ENCODE measurements at regions not wholly inside any gene's neighbourhood (a gene's known extent, or its start where the extent isn't known, plus 50 kb on each side); places are given as distances from the start of the nearest gene placed in this dataset.

DNA sequence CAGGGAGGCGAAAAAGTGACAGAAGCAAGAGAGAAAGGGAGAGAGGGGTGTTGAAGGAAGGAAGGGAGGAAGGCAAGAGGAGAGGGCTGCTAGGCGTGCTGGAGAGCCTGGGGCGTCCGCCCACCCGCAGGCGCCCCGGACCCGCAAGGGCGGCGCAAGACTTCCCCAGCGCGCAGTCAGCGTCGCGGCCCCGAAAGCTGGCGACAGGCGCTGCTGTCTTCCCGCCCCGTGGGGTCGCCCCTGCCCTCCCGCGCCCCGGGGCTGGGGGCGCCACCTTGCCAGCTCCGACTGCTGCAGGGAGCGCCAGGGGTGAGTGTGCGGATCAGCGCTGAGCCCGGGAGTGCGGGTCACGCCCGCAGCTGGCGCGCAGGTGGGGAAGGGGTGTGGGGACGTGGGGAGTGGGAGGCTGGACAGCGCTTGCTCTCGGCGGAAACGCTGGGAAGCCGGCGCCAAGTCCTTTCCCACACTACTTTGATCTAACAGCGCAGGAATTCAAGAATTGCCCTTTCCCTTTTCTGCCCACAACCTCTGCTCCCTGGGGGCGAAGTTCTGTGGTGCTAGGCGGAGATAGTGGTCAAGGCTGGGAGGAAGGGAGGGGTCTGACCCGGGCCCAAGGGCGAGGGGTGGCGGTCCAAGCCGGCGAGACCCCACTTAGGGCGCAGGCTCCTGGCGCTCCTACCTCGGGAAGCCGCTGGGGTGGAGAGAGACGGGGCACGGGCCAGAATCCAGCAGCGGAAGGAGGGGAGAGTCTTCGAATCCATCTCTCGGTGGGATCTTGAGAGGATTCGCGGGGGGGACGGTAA is 266.1 kb downstream of the CGGBP1 start, which contains the start of gene HTR1F:
Gene HTR1F (plus strand): TSS at position 173 of the 803 bp plus-strand sequence.
- Histone ChIP-seq H3K9ac (ENCODE audit: insufficient read depth, low read depth, low read length) (no peak within 1 kb of the TSS), H3K4me1 (ENCODE audit: insufficient read depth, low read length) (0 out of 2 replicates have a peak, but pooled peaks cover 13% of the 10 kb centered on the region), H4K20me1 (ENCODE audit: insufficient read depth, low read length) (no peaks in the 10 kb centered on the region), H3K4me3 (replicated peaks in 1 of 3; ENCODE audit: insufficient read depth in 1 of 3, low read depth in 2 of 3, low read length in 3 of 3) (peak within 1 kb of the TSS; percentile 16 to 54 (median 20); a peak in 3 of 6 replicates), H3K36me3 (replicated peaks in 1 of 2; ENCODE audit: control insufficient read depth in 1 of 2, insufficient read depth in 2 of 2, low read length in 2 of 2) (no peaks in the 10 kb centered on the region), H2AFZ (ENCODE audit: low read length) (no peak within 1 kb of the TSS), H3K27me3 (ENCODE audit: control insufficient read depth in 1 of 2, insufficient read depth in 2 of 2, low read length in 2 of 2) (peaks cover 2 to 28% of the 10 kb centered on the region in 2 experiments; a peak in 2 of 5 replicates), H3K27ac (ENCODE audit: extremely low read length, insufficient read depth, low read length) (no peak within 1 kb of the TSS), H3K4me2 (ENCODE audit: low read depth, low read length) (peak within 1 kb of the TSS; percentile 53), H3K79me2 (ENCODE audit: insufficient read depth, low read length) (no peaks in the 10 kb centered on the region), H3K9me3 (ENCODE audit: low read length) (no peaks in the 10 kb centered on the region)
- POLR2A ChIA-PET: no interaction called here
- ATAC-seq (peak; percentile 86), FAIRE-seq (no peak), DNase-seq (ENCODE audit: low spot score) (no peak)
- TF ChIP-seq, protein P1, sequence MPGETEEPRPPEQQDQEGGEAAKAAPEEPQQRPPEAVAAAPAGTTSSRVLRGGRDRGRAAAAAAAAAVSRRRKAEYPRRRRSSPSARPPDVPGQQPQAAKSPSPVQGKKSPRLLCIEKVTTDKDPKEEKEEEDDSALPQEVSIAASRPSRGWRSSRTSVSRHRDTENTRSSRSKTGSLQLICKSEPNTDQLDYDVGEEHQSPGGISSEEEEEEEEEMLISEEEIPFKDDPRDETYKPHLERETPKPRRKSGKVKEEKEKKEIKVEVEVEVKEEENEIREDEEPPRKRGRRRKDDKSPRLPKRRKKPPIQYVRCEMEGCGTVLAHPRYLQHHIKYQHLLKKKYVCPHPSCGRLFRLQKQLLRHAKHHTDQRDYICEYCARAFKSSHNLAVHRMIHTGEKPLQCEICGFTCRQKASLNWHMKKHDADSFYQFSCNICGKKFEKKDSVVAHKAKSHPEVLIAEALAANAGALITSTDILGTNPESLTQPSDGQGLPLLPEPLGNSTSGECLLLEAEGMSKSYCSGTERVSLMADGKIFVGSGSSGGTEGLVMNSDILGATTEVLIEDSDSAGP (CRISPR knock-in tag; IDR thresholded peaks at IDR 0.05; ENCODE audit: borderline replicate concordance): 0 out of 2 replicates have a peak, but pooled peaks have one; percentile 17
- TF ChIP-seq, protein P2, sequence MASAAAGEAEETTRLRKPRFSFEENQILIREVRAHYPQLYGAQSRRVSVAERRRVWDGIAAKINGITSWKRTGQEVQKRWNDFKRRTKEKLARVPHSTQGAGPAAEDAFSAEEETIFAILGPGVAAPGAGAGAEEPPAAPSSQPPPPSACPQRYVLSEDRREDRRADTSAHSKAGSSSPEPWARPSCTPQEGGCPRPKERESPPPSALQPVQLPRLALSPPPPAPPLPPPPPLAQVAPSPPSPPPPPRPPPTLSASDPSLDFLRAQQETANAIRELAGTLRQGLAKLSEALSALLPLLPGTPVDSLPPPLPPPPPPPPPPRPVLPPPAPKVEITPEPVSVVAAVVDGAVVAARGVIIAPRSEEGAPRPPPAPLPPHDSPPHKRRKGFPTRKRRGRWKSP (CRISPR knock-in tag; IDR thresholded peaks at IDR 0.05): peak; percentile 76; the same call in 1 of the 2 replicates
- TF ChIP-seq ZNF572 (CRISPR knock-in tag; IDR thresholded peaks at IDR 0.05): no peak
- TF ChIP-seq ZNF577 (CRISPR knock-in tag; IDR thresholded peaks at IDR 0.05; ENCODE audit: borderline replicate concordance, low read depth): no peak
- 0 out of 2 replicates have a peak, but pooled peaks have one; percentile 17 for TF ChIP-seq ZNF563 (CRISPR knock-in tag; IDR thresholded peaks at IDR 0.05)
- TF ChIP-seq GABPB1 (CRISPR knock-in tag; IDR thresholded peaks at IDR 0.05): 0 out of 2 replicates have a peak, but pooled peaks have one; percentile 30
- TF ChIP-seq, protein P3, sequence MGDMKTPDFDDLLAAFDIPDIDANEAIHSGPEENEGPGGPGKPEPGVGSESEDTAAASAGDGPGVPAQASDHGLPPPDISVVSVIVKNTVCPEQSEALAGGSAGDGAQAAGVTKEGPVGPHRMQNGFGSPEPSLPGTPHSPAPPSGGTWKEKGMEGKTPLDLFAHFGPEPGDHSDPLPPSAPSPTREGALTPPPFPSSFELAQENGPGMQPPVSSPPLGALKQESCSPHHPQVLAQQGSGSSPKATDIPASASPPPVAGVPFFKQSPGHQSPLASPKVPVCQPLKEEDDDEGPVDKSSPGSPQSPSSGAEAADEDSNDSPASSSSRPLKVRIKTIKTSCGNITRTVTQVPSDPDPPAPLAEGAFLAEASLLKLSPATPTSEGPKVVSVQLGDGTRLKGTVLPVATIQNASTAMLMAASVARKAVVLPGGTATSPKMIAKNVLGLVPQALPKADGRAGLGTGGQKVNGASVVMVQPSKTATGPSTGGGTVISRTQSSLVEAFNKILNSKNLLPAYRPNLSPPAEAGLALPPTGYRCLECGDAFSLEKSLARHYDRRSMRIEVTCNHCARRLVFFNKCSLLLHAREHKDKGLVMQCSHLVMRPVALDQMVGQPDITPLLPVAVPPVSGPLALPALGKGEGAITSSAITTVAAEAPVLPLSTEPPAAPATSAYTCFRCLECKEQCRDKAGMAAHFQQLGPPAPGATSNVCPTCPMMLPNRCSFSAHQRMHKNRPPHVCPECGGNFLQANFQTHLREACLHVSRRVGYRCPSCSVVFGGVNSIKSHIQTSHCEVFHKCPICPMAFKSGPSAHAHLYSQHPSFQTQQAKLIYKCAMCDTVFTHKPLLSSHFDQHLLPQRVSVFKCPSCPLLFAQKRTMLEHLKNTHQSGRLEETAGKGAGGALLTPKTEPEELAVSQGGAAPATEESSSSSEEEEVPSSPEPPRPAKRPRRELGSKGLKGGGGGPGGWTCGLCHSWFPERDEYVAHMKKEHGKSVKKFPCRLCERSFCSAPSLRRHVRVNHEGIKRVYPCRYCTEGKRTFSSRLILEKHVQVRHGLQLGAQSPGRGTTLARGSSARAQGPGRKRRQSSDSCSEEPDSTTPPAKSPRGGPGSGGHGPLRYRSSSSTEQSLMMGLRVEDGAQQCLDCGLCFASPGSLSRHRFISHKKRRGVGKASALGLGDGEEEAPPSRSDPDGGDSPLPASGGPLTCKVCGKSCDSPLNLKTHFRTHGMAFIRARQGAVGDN (CRISPR knock-in tag; IDR thresholded peaks at IDR 0.05): peak; percentile 43
- peak; percentile 48 for TF ChIP-seq HNRNPLL (IDR thresholded peaks at IDR 0.05; ENCODE audit: low read depth, low read length, poor library complexity, severe bottlenecking)
- peak; percentile 55; the same call in 1 of the 2 replicates for TF ChIP-seq ZNF121 (CRISPR knock-in tag; IDR thresholded peaks at IDR 0.05)
- no peak for TF ChIP-seq ISL2 (CRISPR knock-in tag; IDR thresholded peaks at IDR 0.05)
- TF ChIP-seq HNF4A (CRISPR knock-in tag; IDR thresholded peaks at IDR 0.05): peak; percentile 32; the same call in 1 of the 2 replicates
- CTCF ChIA-PET (ENCODE audit: low intra/inter-chr PET ratio, low total read pairs): no interaction called here
- WGBS (ENCODE audit: low lambda C conversion rate): 6% methylated on average over 29 of the region's 62 CpGs
- BruUV-seq (replicated peaks): no TSS peak
- intact Hi-C loops (cut with micrococcal nuclease; ENCODE audit: unreplicated experiment) (no loop called here), in situ Hi-C loops (cut with HindIII; ENCODE audit: extremely low pct_ligation_motif_present, low pct_unique_long_range_greater_than_20kb) (no loop called here)

All from HepG2 (cell line).